ENCODE measurements at regions not wholly inside any gene's neighbourhood (a gene's known extent, or its start where the extent isn't known, plus 50 kb on each side); places are given as distances from the start of the nearest gene placed in this dataset.

DNA sequence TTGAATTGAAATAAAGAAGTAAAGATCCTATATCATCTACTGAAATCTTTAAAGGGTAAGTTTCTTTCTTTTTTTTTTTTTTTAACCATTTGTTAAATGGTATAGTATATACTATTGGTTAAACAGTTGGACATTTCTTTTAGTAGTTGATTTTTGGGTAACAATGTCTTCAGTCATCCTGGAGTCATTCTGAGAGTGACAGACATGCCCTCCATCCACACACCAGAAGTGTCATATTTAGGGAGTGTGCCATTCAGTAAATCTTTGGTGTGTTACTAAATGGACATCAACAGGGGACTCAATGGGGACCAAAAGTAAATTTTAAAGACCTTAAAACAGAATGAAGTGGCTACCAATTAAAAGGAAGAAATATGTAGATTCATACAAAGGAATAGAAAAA is 50.8 kb upstream of the SLC39A10 start:
- TF ChIP-seq NFIC (IDR thresholded peaks at IDR 0.05) (no peak), EP300 (IDR thresholded peaks at IDR 0.05; ENCODE audit: borderline replicate concordance) (no peak), YY1 (IDR thresholded peaks at IDR 0.05; ENCODE audit: low read depth) (no peak), TCF12 (IDR thresholded peaks at IDR 0.05; ENCODE audit: low read depth) (no peak), CEBPB (IDR thresholded peaks at IDR 0.05) (no peak), CREB1 (IDR thresholded peaks at IDR 0.05; ENCODE audit: low read depth) (no peak)
- TF ChIP-seq, protein P1, sequence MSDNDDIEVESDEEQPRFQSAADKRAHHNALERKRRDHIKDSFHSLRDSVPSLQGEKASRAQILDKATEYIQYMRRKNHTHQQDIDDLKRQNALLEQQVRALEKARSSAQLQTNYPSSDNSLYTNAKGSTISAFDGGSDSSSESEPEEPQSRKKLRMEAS (IDR thresholded peaks at IDR 0.05), result no peak

DNA sequence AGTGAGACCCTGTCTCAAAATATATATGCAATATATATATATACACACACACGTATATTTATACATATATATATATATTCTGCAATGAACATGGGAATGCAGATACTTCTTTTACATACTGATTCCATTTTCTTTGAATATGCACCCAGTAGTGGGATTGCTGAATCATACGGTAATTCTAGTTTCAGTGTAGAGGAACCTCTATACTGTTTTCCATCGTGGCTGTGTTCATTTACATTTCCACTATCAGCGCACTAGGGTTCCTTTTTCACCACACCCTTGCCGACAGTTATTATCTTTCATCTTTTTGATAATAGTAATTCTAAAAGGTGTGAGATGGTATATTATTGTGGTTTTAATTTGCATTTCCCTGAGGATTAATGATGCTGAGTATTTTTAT is 52.3 kb upstream of the SLC39A10 start:
- TF ChIP-seq, protein P2, sequence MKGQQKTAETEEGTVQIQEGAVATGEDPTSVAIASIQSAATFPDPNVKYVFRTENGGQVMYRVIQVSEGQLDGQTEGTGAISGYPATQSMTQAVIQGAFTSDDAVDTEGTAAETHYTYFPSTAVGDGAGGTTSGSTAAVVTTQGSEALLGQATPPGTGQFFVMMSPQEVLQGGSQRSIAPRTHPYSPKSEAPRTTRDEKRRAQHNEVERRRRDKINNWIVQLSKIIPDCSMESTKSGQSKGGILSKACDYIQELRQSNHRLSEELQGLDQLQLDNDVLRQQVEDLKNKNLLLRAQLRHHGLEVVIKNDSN (IDR thresholded peaks at IDR 0.05), result no peak
- TF ChIP-seq YY1 (IDR thresholded peaks at IDR 0.05; ENCODE audit: low read depth), result no peak
- TF ChIP-seq EP300 (IDR thresholded peaks at IDR 0.05; ENCODE audit: borderline replicate concordance), result no peak
- TF ChIP-seq EGR1 (IDR thresholded peaks at IDR 0.05), result no peak
- TF ChIP-seq TEAD4 (IDR thresholded peaks at IDR 0.05), result no peak
- TF ChIP-seq NFIC (IDR thresholded peaks at IDR 0.05), result no peak
- TF ChIP-seq CEBPB (IDR thresholded peaks at IDR 0.05), result no peak
- no peak for TF ChIP-seq FOXM1 (IDR thresholded peaks at IDR 0.05; ENCODE audit: borderline replicate concordance, low read depth)
- TF ChIP-seq ZBTB7A (IDR thresholded peaks at IDR 0.05; ENCODE audit: low read depth), result no peak
- TF ChIP-seq CREB1 (IDR thresholded peaks at IDR 0.05; ENCODE audit: low read depth), result no peak
- TF ChIP-seq, protein P3, sequence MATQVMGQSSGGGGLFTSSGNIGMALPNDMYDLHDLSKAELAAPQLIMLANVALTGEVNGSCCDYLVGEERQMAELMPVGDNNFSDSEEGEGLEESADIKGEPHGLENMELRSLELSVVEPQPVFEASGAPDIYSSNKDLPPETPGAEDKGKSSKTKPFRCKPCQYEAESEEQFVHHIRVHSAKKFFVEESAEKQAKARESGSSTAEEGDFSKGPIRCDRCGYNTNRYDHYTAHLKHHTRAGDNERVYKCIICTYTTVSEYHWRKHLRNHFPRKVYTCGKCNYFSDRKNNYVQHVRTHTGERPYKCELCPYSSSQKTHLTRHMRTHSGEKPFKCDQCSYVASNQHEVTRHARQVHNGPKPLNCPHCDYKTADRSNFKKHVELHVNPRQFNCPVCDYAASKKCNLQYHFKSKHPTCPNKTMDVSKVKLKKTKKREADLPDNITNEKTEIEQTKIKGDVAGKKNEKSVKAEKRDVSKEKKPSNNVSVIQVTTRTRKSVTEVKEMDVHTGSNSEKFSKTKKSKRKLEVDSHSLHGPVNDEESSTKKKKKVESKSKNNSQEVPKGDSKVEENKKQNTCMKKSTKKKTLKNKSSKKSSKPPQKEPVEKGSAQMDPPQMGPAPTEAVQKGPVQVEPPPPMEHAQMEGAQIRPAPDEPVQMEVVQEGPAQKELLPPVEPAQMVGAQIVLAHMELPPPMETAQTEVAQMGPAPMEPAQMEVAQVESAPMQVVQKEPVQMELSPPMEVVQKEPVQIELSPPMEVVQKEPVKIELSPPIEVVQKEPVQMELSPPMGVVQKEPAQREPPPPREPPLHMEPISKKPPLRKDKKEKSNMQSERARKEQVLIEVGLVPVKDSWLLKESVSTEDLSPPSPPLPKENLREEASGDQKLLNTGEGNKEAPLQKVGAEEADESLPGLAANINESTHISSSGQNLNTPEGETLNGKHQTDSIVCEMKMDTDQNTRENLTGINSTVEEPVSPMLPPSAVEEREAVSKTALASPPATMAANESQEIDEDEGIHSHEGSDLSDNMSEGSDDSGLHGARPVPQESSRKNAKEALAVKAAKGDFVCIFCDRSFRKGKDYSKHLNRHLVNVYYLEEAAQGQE (IDR thresholded peaks at IDR 0.05; ENCODE audit: low read depth), result no peak

DNA sequence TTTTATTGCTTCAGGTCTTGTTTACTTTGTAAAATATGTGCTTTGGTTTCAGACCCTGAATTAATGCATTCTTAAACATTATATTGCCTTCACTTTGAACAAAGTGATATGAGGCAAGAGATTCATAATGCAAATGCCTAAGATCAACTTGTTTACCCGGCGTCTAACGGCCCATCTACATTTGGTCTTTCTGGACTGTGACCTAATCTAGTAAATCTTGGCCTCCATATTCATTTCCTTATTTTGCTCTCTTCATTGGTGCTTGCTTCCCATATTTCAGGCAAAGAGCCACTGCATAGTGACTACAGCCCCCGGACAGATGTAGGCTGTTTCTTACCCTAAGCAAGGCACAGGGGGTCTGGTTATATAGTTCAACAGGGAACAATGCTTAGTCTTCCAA is 53.0 kb upstream of the SLC39A10 start:
- no peak for TF ChIP-seq CREB1 (IDR thresholded peaks at IDR 0.05; ENCODE audit: low read depth)

DNA sequence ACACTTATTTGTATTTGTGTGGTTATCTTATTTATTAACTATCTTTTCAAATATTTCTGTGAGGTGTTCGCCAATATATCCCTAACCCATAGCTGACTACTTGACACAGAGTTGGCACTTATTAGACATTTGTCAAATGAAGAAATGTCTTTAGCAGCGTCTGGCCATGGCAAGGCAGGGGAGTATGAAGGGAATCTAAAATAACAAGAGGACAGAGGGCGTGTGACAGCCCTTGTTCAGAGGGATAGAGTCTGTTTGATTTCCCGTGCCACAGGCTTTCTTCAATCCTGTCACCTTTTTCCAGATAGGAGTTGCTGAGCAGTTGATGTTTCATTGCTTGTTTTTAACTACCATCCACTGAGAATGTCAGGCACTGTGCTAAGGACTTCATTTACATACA is 53.6 kb upstream of the SLC39A10 start:
- no peak for TF ChIP-seq NFIC (IDR thresholded peaks at IDR 0.05)
- TF ChIP-seq TCF12 (IDR thresholded peaks at IDR 0.05; ENCODE audit: low read depth), result no peak
- no peak for TF ChIP-seq CREB1 (IDR thresholded peaks at IDR 0.05; ENCODE audit: low read depth)
- TF ChIP-seq, protein P1 (IDR thresholded peaks at IDR 0.05), result no peak
- no peak for TF ChIP-seq EGR1 (IDR thresholded peaks at IDR 0.05)

DNA sequence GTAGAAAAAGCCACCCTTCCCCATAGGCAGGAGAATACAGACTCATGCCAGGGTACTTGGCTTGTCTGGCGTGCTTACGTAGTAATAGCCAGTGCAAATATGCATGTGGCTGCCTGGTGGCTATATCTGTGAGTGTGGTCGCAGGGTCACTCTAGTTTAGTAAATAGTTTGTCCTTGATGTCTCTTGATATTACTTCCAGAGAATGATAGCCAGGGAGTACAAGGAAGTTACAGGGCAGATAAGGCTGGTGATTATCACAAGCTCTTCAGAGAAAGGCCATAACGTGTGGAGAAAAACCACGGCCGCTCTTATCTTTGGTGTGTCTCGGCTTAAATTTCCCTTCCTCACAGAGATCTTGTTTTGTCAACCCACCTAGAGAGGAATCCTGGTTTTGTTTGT is 54.3 kb upstream of the SLC39A10 start:
- TF ChIP-seq EGR1 (IDR thresholded peaks at IDR 0.05), result no peak
- TF ChIP-seq, protein P2 (IDR thresholded peaks at IDR 0.05), result no peak
- TF ChIP-seq NFIC (IDR thresholded peaks at IDR 0.05), result no peak
- TF ChIP-seq RAD21 (IDR thresholded peaks at IDR 0.05; ENCODE audit: low read depth), result no peak
- no peak for TF ChIP-seq YY1 (IDR thresholded peaks at IDR 0.05; ENCODE audit: low read depth)
- TF ChIP-seq CEBPB (IDR thresholded peaks at IDR 0.05), result no peak
- TF ChIP-seq TCF12 (IDR thresholded peaks at IDR 0.05; ENCODE audit: low read depth), result no peak
- no peak for TF ChIP-seq FOXM1 (IDR thresholded peaks at IDR 0.05; ENCODE audit: borderline replicate concordance, low read depth)
- no peak for TF ChIP-seq ZBTB7A (IDR thresholded peaks at IDR 0.05; ENCODE audit: low read depth)
- TF ChIP-seq, protein P3 (IDR thresholded peaks at IDR 0.05; ENCODE audit: low read depth), result no peak
- TF ChIP-seq, protein P1 (IDR thresholded peaks at IDR 0.05), result no peak
- TF ChIP-seq CREB1 (IDR thresholded peaks at IDR 0.05; ENCODE audit: low read depth), result no peak
- TF ChIP-seq TAF1 (IDR thresholded peaks at IDR 0.05; ENCODE audit: low read depth), result no peak
- no peak for TF ChIP-seq TEAD4 (IDR thresholded peaks at IDR 0.05)
- no peak for TF ChIP-seq EP300 (IDR thresholded peaks at IDR 0.05; ENCODE audit: borderline replicate concordance)

DNA sequence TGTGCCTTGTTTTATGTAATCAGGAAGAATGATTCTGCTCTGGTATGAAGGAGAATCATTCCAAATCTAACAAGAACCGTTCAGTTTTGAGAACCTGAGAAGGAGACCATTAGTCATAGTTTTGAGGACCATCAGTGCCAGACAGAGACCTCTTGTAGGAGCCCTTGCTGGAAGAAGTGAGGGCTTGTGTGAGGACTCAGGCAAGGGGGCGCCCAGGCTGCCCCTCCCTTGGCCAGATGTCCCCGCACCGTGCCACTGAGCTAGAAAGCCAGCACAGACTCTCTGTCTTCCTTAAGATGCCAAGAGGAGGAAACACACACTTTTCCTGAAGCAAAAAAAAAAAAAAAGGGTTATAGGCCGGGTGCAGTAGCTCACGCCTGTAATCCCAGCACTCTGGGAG is 55.7 kb upstream of the SLC39A10 start:
- TF ChIP-seq CEBPB (IDR thresholded peaks at IDR 0.05) (no peak), CREB1 (IDR thresholded peaks at IDR 0.05; ENCODE audit: low read depth) (no peak), EP300 (IDR thresholded peaks at IDR 0.05; ENCODE audit: borderline replicate concordance) (no peak), EGR1 (IDR thresholded peaks at IDR 0.05) (no peak)
- TF ChIP-seq, protein P3 (IDR thresholded peaks at IDR 0.05; ENCODE audit: low read depth), result no peak
